Astrocyte of the spinal cord (primary cell): ENCODE measurements at regions not wholly inside any gene's neighbourhood (a gene's known extent, or its start where the extent isn't known, plus 50 kb on each side); places are given as distances from the start of the nearest gene placed in this dataset.
"Not testable (repeated sequence)": the region's sequence is repeated elsewhere in the genome, so short reads cannot be mapped to it uniquely, and the experiment has no call there.

Experiments used
- DNase-seq: peaks from one replicate; pipeline ENCODE4 v3.0.0; 2011; ENCODE audit warnings: low read depth, low spot score
- H3K4me3 ChIP-seq: 2 replicates; pipeline ENCODE4 v1.5.1; 2011; ENCODE audit warnings: low read depth, mild to moderate bottlenecking, low read length, moderate library complexity
- in situ Hi-C: cut with HindIII; loops from 2 replicates; pipeline ENCODE4 v1.10.0; 2017; ENCODE audit warnings: low sequenced_read_pairs
- TF ChIP-seq, protein P1 (sequence below): IDR thresholded peaks from 2 replicates; pipeline ENCODE4 v1.5.1; 2012; ENCODE audit warnings: low read depth, mild to moderate bottlenecking, low read length, inconsistent platforms

DNA sequence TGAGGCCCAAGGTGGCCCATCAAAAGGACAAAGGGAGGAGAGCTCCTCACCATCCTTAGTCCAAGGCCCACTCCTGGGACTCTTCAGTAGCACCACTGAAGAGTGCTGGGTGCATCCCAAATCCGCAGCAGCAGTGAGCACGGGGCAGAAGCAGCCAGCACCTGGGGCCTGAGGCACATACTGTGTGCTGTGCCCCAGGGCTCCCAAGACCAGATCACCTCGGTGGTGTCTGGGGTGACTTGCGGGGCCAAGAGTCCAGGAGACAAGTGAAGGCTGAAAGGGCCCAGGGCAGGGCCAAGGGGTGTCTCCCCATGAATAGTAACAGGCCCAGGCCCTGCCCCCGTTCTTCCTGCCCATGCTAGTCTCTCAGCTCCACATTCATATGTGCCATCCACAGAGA lies 59.9 kb upstream of the INSIG1 start:
- in situ Hi-C loops = no loop called here
- no peak for DNase-seq
- no peak overlapping the region for H3K4me3 ChIP-seq
- TF ChIP-seq, protein P1, sequence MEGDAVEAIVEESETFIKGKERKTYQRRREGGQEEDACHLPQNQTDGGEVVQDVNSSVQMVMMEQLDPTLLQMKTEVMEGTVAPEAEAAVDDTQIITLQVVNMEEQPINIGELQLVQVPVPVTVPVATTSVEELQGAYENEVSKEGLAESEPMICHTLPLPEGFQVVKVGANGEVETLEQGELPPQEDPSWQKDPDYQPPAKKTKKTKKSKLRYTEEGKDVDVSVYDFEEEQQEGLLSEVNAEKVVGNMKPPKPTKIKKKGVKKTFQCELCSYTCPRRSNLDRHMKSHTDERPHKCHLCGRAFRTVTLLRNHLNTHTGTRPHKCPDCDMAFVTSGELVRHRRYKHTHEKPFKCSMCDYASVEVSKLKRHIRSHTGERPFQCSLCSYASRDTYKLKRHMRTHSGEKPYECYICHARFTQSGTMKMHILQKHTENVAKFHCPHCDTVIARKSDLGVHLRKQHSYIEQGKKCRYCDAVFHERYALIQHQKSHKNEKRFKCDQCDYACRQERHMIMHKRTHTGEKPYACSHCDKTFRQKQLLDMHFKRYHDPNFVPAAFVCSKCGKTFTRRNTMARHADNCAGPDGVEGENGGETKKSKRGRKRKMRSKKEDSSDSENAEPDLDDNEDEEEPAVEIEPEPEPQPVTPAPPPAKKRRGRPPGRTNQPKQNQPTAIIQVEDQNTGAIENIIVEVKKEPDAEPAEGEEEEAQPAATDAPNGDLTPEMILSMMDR = no peak

DNA sequence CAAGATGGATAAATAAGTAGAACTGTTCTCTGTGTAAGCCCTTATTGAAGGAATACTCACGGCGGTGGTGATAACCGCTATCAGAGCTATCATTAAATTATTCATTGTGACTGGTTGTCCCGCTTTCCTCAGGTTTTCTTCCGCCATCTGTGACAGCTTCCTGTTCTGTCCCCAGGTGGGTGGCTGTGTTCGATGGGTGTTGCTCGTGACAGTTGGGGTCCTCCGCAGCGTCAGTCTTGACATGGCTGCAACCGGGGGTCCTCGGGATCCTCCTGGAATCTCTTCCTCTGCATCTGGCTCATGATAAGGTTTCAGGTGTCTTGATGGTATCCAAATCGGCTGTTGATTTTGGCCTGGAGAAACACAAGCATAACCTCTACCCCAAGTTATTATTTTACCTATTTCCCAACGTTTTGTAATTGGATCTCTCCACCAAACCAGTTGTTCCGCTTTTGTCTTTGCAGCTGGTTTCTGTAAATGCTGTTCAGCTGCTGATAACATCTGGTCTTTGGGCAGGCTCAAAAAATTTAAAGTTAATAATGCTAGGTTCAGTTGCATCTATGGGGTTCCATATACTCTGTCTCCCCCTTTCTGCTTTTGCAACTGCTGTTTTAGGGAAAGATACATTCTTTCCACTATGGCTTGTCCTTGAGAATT lies 58.1 kb upstream of the INSIG1 start:
- H3K4me3 ChIP-seq, in situ Hi-C loops, DNase-seq: not testable (repeated sequence)

DNA sequence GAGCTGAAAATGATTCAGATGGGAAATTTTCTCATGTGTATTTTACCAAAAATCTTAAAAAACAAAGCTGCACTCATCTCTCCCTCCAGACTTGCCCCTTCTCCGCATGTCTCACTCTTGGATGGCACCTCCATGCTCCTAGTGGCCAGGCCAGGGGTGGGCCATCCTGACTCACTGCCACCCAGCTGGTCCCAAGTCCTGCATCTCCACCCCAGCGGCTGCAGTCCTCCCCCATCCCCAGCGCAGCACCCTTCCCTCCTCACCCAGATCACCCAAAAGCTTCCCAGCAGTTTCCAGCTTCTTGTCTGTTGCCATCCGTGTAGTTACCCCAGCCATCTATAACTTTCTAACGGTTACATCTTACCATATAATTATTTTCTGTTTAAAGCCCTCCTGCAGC lies 53.0 kb upstream of the INSIG1 start:
- TF ChIP-seq, protein P1 = no peak
- no peak for DNase-seq
- in situ Hi-C loops = no loop called here
- H3K4me3 ChIP-seq = no peak overlapping the region

DNA sequence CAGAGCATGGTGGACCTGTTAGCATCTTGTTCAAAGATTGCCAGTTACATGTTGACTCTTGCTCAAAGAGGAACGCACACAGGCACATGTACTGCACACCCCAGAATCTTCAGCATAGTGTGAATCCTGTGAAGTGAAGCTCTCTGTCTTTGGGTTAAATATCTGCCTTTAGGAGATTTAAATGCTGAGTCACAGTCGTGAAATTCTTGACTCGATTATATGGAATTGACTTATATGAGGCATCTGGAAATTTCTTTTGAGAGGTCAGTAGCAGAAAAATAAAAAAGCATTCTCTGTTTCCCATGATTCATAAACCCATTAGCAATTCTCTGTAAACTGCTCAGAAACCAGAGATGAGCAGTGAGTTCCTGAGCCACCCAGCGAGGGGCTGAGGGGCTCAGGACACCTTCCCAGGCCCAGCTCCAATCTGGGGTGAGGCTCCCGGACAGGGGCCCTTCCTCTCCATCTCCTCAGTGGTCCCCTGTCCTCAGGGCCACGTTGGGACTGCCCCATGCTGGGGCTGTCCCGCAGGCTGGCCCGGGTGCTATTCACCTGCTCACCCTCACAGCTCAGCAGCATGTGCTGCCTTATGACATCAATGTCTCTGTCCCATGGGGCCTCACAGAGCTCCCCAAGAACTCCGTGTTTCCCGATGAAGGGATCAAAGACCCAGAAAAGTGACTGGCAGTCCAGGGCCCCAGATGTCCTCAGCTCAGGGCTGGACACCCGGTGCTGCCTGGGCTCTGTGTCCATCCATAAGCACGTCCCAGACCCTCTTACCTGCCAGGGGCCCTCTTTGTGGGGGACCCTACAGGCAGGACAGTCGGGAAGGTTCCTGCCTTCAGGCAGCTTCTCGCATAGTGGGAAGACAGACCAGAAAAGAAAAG lies 50.0 kb upstream of the INSIG1 start:
- no peak for DNase-seq
- in situ Hi-C loops = no loop called here
- TF ChIP-seq, protein P1 = no peak
- no peak overlapping the region for H3K4me3 ChIP-seq
